ENCODE measurements at regions not wholly inside any gene's neighbourhood (a gene's known extent, or its start where the extent isn't known, plus 50 kb on each side); places are given as distances from the start of the nearest gene placed in this dataset.

DNA sequence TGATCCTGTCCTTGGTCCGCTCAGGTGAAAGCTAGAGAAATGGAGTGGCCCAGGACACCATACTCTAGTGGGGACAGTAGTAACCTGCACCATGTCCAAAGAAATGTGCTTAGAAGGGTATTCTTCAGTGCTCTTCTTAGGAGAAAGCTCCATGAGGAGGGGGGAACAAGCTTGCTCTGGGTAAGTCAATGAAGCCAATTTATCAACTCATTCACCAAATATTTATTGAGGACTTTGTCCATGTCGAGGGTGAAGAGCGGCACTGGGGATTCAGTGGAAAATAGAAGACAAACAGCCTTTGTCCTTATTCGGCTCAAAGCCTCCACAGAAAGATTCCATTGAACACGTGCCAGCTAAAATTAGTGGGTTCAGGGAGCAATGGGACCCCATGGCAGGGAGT lies 677.8 kb downstream of the BCL11B start:
- TF ChIP-seq, protein P1, sequence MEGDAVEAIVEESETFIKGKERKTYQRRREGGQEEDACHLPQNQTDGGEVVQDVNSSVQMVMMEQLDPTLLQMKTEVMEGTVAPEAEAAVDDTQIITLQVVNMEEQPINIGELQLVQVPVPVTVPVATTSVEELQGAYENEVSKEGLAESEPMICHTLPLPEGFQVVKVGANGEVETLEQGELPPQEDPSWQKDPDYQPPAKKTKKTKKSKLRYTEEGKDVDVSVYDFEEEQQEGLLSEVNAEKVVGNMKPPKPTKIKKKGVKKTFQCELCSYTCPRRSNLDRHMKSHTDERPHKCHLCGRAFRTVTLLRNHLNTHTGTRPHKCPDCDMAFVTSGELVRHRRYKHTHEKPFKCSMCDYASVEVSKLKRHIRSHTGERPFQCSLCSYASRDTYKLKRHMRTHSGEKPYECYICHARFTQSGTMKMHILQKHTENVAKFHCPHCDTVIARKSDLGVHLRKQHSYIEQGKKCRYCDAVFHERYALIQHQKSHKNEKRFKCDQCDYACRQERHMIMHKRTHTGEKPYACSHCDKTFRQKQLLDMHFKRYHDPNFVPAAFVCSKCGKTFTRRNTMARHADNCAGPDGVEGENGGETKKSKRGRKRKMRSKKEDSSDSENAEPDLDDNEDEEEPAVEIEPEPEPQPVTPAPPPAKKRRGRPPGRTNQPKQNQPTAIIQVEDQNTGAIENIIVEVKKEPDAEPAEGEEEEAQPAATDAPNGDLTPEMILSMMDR (conservative IDR thresholded peaks at IDR 0.05): no peak
- TF ChIP-seq ZFX (IDR thresholded peaks at IDR 0.05): no peak
